A673 (cell line): ENCODE measurements at regions not wholly inside any gene's neighbourhood (a gene's known extent, or its start where the extent isn't known, plus 50 kb on each side); places are given as distances from the start of the nearest gene placed in this dataset.

Experiments
- BruUV-seq: library from RNA; stranded (reverse); fragments of 400-500 nt; replicated peaks from 2 replicates; lab custom pipeline; 2021; lab: Mats Ljungman, UMichigan
- CTCF ChIA-PET: fragments of 300-600 bp; sonication (Branson Sonifier 250); formaldehyde crosslinking; loops from one replicate; lab custom pipeline; 2022; ENCODE audit warnings: antibody characterized with exemption; lab: Charles Lee
- POLR2A ChIA-PET: fragments of 300-600 bp; sonication (Branson Sonifier 250); formaldehyde crosslinking; loops from one replicate; lab custom pipeline; 2022; ENCODE audit warnings: antibody characterized with exemption; ENCODE audit not compliant: low non-redundant PET; lab: Charles Lee
- DNase-seq: peaks from one replicate; pipeline ENCODE4 v3.0.0-alpha.2; 2015; ENCODE audit warnings: low spot score
- H3K27ac ChIP-seq: fragments of 200-600 bp; sonication (generic); 2 replicates; pipeline ENCODE4 v1.5.1; 2016; ENCODE audit warnings: mixed run types, low read depth, mild to moderate bottlenecking, mixed read lengths, antibody characterized with exemption, low read length; ENCODE audit not compliant: poor library complexity, severe bottlenecking
- H3K27me3 ChIP-seq: fragments of 200-600 bp; sonication (generic); replicated peaks from 2 replicates; pipeline ENCODE4 v1.6.1; 2017; ENCODE audit warnings: mixed run types, low read depth, mild to moderate bottlenecking, mixed read lengths, antibody characterized with exemption, low read length; ENCODE audit not compliant: insufficient read depth, poor library complexity
- H3K36me3 ChIP-seq: fragments of 200-600 bp; sonication (generic); 2 replicates; pipeline ENCODE4 v1.6.1; 2016; ENCODE audit warnings: mixed run types, mild to moderate bottlenecking, mixed read lengths, antibody characterized with exemption, low read length; ENCODE audit not compliant: insufficient read depth, poor library complexity, severe bottlenecking
- H3K4me1 ChIP-seq: fragments of 200-600 bp; sonication (generic); 2 replicates; pipeline ENCODE4 v1.6.1; 2017; ENCODE audit warnings: mixed run types, mild to moderate bottlenecking, mixed read lengths, antibody characterized with exemption, low read length; ENCODE audit not compliant: insufficient read depth, poor library complexity, severe bottlenecking
- H3K4me3 ChIP-seq: fragments of 200-600 bp; sonication (generic); 2 replicates; pipeline ENCODE4 v1.5.1; 2016; ENCODE audit warnings: low read depth, mixed run types, mild to moderate bottlenecking, mixed read lengths, low read length; ENCODE audit not compliant: poor library complexity, severe bottlenecking
- H3K9me3 ChIP-seq: fragments of 200-600 bp; sonication (generic); 2 replicates; pipeline ENCODE4 v1.6.1; 2016; ENCODE audit warnings: mixed run types, low read depth, mild to moderate bottlenecking, mixed read lengths, antibody characterized with exemption, low read length; ENCODE audit not compliant: poor library complexity, severe bottlenecking
- EZH2 ChIP-seq: fragments of 200-600 bp; sonication (generic); IDR thresholded peaks from 2 replicates; pipeline ENCODE4 v1.6.1; 2017; ENCODE audit warnings: borderline replicate concordance, low read depth, mild to moderate bottlenecking, mixed read lengths, antibody characterized with exemption, low read length; ENCODE audit not compliant: poor library complexity, severe bottlenecking
- intact Hi-C: fragments of 100-400 bp; cut with micrococcal nuclease; formaldehyde crosslinking; loops from one replicate; pipeline ENCODE4 v1.10.0; 2022; ENCODE audit not compliant: unreplicated experiment
- TF ChIP-seq, protein P1 (sequence below): fragments of 300-800, 200-600 bp; sonication (generic); conservative IDR thresholded peaks from 2 replicates; pipeline ENCODE4 v1.5.1; 2017; ENCODE audit warnings: low read depth, mild to moderate bottlenecking, antibody characterized with exemption, low read length, moderate library complexity, mixed read lengths

DNA sequence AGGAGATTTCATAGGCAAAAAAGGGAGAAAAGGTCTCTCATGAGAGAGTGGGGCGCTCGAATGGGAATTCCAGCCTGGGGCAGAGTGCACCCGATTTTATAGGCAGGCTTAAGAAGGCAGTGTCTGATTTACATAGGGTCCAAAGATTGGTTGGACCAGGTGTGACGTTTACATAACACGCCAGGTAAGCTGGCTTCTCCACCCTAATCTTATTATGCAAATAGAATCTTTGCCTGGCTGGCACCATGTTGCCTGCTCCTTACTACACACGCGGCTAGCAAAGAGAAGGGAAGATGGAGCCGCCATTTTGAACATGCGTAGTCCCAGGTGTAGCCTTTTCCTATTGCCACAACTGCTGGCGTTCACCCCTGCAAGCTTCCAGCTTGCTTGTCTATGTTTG is 103.7 kb downstream of the SLC16A1 start:
- CTCF ChIA-PET = no interaction called here
- POLR2A ChIA-PET = no interaction called here
- BruUV-seq = no TSS peak
- DNase-seq = no peak
- no peak overlapping the region for H3K27ac ChIP-seq
- no peaks in the 10 kb centered on the region for H3K9me3 ChIP-seq
- TF ChIP-seq, protein P1, sequence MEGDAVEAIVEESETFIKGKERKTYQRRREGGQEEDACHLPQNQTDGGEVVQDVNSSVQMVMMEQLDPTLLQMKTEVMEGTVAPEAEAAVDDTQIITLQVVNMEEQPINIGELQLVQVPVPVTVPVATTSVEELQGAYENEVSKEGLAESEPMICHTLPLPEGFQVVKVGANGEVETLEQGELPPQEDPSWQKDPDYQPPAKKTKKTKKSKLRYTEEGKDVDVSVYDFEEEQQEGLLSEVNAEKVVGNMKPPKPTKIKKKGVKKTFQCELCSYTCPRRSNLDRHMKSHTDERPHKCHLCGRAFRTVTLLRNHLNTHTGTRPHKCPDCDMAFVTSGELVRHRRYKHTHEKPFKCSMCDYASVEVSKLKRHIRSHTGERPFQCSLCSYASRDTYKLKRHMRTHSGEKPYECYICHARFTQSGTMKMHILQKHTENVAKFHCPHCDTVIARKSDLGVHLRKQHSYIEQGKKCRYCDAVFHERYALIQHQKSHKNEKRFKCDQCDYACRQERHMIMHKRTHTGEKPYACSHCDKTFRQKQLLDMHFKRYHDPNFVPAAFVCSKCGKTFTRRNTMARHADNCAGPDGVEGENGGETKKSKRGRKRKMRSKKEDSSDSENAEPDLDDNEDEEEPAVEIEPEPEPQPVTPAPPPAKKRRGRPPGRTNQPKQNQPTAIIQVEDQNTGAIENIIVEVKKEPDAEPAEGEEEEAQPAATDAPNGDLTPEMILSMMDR = no peak
- no peak for TF ChIP-seq EZH2
- peaks cover 47% of the 10 kb centered on the region for H3K27me3 ChIP-seq
- H3K36me3 ChIP-seq = no peaks in the 10 kb centered on the region
- H3K4me1 ChIP-seq = no peaks in the 10 kb centered on the region
- H3K4me3 ChIP-seq = no peak overlapping the region
- intact Hi-C loops = no loop called here

DNA sequence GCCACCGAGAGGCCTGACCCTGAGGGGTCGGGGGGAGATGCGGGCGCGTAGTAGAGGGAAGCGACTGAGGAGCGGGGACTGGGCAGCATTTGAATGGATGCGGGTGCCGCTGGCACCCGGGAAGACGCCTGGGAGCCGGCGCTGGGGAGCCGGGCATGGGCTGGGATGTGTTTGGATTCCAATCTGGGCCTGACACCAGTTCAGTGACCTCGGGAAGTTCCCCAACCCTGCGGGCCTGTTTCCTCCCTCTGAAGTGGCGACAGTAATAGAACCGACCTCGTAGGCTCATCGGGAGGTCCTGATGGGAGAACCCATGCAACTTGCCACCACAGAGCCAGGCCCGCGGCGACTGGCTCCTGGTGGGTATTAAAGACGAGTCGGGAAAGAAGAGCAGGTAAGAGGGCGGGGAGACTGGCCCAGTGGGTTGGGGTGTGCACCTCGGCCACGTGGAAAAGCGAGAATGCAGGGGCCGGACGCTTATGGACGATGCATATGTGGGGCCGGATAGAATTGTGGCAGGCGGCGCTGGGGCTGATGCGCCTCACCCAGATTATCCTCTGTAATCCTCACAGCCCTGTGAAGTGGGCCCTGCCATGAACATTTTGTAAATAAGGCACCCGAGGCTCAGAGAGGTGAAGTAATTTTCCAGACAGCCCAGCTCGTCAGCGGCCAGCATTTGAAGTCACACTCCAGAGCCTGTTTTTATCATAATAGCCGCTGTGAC is 105.8 kb downstream of the SLC16A1 start:
- ChIA-PET CTCF (no interaction called here), POLR2A (no interaction called here)

DNA sequence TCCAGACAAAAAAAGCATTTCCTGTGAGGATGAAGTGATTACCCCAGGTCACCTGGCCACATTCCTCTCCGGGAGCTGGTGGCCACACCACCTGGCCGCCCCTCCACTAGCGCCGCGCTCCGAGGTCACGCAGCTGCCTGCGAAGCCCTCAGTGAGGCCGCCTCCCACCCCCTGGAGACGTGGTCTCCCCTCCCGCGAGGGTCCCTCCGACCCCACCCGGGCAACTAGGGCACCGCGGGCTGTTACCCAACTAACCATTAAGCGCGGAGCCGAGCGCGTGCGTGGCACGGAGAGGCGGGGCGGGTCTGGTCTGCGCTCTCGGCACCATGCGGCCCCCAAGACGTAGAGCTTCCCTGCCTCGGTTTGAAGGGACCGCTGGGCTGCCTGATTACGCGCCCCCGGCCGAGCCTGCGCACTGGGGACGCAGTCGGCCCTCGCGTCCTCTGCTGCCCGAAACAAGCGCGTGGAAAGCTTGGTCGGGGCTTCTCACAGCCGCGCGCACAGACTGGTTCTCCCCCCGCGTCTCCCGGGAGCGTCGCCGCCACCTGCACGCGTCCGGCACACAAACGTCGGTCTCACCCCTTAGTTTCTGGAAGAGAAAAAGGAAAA is 106.5 kb downstream of the SLC16A1 start:
- DNase-seq = peak; percentile 52
- Histone ChIP-seq H3K9me3 (no peaks in the 10 kb centered on the region), H3K36me3 (no peaks in the 10 kb centered on the region), H3K4me1 (no peaks in the 10 kb centered on the region), H3K27me3 (peaks cover 36% of the 10 kb centered on the region), H3K27ac (no peak overlapping the region), H3K4me3 (peak overlapping the region; percentile 43)
- intact Hi-C loops = no loop called here
- ChIA-PET POLR2A (no interaction called here), CTCF (no interaction called here)
- TF ChIP-seq, protein P1 = no peak
- TF ChIP-seq EZH2 = no peak
- no TSS peak for BruUV-seq

More for the DNA sequence above, 105.8 kb downstream of the SLC16A1 start:
- H3K9me3 ChIP-seq = no peaks in the 10 kb centered on the region
- TF ChIP-seq, protein P1 = no peak
- no peak for TF ChIP-seq EZH2
- no peak for DNase-seq
- H3K4me1 ChIP-seq = no peaks in the 10 kb centered on the region
- peaks cover 40% of the 10 kb centered on the region for H3K27me3 ChIP-seq
- H3K36me3 ChIP-seq = no peaks in the 10 kb centered on the region
- H3K27ac ChIP-seq = no peak overlapping the region
- no TSS peak for BruUV-seq
- intact Hi-C loops = no loop called here
- peak overlapping the region; percentile 43 for H3K4me3 ChIP-seq
